Frontal cortex (tissue), 3 donors: ENCODE measurements at regions not wholly inside any gene's neighbourhood (a gene's known extent, or its start where the extent isn't known, plus 50 kb on each side); places are given as distances from the start of the nearest gene placed in this dataset.
"Not testable (repeated sequence)": the region's sequence is repeated elsewhere in the genome, so short reads cannot be mapped to it uniquely, and the experiment has no call there.

Experiments used
- DNase-seq, 2 donors: peaks; one replicate each; pipeline ENCODE4 v3.0.0; 2012; ENCODE audit warnings: low spot score in 2 of 2
- FAIRE-seq: peaks from 2 replicates; lab custom pipeline; 2012; peaks lifted over from hg19 to GRCh38; lab: Jason Lieb, UNC
- donor health status: control.
- donor health status: control.
- donor health status: control.

DNA sequence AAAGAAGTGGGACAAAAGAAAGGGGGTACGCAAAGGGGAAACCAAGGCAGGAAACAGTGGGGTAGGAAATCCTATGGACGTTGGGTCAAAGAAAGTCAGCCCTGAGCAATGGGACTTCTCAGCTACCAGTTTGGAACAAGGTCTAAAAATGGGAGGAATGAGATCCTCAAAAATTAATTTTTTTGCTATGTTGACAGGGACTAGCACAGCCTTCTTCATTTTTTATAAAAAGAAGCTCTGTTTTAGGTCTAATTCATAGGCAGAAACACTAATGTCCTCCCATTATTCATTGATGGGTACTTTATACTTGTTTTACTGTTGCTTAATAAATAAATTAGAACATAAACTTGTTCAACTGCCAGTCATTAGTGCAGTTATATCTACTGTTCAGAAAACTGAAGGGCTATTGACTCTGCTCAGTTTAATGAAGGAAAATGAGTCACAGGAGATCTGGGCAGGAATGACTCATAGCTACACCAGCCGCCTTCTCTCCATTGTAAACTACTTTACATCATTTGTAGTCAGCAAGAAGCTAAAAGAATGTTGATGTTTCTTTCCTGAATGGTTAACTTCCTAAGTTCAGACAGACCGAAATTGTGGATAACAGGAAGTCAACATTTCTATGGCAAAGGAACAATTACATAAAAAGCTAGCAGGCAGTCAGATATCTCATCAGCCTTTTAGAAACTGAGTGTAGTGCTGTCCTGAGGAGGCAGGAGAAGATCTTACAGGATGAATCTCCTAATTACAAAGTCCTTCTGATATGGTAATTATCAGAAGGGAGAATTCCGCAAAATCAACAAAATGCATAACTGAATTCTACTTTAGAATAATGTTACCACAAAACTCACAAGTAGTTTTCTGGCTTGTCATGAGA lies 356.4 kb upstream of the PKN2 start:
- FAIRE-seq (peak; percentile 23), DNase-seq (peak in 1 of 2 donors; percentile 21)

DNA sequence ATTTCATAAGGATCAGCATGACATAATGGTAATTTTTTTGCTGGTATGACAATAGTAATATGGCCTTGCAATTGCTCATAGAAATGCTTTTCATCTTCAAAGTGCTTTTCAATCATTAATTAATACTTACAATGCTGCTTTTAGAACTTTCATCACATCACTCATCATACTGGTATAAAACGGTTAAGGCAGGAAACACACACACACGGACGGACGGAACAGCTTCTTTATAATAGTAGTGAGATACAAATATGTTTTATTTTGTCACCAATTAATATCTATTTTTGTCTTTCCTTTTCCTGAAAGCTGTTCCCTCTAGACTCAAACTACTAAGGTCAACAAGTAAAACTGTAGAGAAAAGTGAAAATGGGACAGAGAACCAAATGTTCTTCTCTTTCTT lies 353.9 kb upstream of the PKN2 start:
- FAIRE-seq (no peak), DNase-seq (no peak)

DNA sequence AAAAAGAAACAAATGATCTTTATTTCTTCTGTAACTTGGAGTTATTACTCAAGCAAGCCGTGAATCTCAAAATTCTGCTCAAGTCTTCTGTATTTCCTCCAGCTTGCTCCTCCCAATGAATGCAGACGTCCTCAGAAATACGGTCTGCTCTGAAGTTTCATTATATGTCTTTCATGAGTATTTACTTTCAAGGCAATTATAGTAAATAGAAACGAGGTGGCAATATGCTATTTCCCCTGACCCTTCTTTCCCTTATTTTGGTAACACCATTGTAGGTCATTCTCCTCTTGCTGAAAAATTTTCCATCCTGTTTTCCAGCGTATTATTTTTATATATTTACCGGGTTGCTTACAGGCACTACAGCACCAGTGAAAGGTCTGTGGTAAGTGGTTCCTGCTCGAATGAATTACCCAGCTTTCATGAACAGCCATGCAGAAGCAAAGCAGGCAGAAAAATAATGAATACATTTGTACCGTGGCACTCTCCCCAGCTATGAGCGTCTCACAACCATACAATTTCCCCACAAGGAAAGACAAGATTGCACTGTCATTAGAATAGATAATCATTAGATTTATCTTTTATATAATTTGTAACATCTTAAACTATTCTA lies 350.9 kb upstream of the PKN2 start:
- FAIRE-seq (no peak), DNase-seq (no peak)

DNA sequence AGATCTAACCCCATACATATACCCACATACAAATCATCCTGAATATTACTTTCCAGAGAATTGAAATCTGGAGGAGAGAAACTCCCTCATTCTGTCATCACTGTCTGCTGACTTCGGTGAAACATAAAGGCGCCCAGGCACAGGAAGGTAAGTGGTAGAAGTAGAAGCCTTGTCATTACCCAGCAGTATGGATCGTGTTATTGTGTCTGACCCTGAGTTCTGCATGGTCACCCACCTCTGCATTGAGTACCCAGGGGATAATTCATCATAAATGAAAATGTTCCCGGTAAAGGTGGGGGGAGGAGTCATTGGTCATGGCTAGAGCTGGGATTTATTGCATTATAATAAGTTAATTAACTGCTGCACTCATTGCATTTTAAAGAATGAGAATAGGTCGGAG lies 342.6 kb upstream of the PKN2 start:
- DNase-seq (no peak), FAIRE-seq (no peak)

DNA sequence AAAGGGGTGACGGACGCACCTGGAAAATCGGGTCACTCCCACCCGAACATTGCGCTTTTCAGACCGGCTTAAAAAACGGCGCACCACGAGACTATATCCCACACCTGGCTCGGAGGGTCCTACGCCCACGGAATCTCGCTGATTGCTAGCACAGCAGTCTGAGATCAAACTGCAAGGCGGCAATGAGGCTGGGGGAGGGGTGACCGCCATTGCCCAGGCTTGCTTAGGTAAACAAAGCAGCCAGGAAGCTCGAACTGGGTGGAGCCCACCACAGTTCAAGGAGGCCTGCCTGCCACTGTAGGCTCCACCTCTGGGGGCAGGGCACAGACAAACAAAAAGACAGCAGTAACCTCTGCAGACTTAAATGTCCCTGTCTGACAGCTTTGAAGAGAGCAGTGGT lies 342.0 kb upstream of the PKN2 start:
- not testable (repeated sequence) for FAIRE-seq, DNase-seq

DNA sequence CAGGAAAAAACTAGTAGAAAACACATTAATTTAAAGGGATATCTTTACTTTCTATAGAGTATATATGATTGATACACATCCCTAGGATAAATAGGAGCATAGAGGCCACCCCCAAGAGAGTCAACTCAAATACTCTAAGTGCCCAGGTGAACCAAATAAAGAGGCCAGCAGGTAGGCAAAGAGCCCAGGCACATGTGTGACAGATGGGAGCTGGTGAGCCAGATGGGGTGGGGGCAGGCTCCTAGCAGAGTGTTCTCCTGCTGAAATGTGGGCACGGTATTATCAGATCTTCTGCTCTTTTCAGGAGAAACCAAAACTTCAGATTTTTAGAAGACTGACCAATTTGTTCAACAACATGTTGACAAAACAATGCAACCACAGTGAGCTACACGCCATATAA lies 333.4 kb upstream of the PKN2 start:
- no peak for FAIRE-seq
- DNase-seq, result no peak

DNA sequence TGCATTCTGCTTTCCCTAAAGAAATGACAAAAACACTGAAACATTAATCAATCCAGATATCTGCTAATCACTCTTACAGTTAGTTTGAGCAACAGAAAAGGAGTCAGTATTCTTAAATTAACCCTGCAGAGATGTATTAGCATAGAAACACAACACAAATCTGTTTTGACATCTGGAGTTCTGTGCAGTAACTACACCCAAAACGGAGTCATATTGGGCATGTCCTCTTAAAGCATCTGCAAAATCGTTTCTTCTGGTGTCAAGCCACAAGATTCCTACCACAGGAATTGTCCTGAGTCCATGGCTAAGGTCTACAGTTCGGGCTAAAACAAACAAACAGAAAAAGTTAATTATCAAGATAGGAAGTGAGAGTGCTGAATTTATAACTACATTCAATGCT lies 332.1 kb upstream of the PKN2 start:
- FAIRE-seq (no peak), DNase-seq (no peak)

DNA sequence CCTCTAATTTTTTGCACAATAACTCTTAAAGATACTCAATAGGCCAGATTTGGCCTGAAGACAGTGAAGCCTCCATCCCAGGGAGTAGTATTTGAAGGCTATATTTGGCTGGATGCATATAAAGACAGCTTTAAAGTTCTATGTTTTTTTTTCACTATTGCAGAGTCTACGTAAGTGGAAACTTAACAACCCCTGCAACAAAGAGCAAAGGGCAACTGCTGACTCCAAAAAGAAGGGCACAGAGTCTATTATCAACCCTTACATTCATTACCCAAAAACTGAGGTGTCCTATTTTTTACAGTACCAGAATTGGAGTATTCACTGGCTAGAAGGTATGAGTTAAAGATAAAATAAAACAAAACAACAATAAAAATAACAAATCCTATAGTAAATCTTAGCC lies 329.8 kb upstream of the PKN2 start:
- no peak for FAIRE-seq
- no peak for DNase-seq

DNA sequence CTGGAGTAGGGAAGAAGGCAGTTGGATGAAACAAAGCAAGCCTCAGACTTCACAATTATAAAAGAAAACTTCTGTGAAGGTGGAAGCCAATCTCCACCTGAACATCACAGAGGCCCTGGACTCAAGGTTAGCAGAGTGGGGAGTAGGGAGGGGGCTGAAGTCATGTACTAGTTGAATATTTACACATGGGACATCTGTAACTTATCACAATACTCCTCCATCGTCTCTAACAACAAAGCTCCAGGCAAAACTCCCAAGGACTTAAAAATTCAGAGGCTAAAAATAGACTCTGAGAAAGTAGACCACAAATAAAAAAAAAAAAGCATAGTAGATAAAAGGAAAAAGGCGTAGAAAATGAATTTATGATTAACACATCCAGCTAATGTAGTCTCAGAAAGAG lies 326.3 kb upstream of the PKN2 start:
- DNase-seq (no peak), FAIRE-seq (no peak)

DNA sequence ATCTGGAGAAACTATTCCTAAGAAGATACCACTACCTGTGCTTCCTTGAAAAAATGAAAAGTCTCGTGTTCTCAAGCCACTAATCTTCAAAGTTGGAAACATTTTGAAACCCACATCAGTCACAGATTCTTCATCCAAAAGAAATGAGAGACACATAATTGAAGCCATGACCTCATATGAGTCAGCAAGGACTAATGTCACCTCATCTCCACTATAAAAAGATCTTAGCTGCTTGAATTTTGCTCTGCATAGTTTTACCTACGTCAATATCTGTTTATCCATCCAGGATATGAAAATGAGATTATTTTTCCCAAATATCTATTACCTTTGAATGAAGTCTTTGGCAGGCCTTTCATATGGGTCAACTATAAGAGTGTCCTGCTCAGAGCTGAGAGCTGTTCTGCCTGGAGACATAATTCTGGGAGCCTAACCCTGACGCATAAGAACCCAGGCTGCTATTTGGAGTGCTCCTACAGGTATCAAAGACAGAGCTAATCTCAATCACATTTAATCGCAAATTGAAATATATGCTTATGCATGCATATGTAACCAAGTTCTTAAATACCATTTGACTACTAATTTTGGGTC lies 312.5 kb upstream of the PKN2 start:
- no peak for DNase-seq
- FAIRE-seq, result no peak

DNA sequence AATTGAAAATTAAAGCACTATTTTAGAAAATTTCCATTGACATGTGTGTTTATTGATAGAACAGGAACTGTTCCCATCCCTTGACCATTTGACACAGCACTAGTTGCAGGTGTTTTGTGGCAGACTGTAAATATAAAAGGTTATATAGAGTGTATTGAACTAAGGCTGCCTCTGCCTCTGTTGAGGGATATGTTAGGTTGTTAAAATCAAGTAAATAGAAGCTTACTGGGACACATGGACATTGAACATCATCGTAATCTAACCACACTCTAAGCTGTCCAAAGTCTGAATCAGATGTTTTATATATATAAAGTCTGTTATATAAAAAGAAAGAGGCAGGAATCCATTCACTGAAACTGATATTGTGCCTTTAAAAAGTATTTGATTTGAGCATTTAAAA lies 308.1 kb upstream of the PKN2 start:
- no peak for FAIRE-seq
- DNase-seq, result no peak

DNA sequence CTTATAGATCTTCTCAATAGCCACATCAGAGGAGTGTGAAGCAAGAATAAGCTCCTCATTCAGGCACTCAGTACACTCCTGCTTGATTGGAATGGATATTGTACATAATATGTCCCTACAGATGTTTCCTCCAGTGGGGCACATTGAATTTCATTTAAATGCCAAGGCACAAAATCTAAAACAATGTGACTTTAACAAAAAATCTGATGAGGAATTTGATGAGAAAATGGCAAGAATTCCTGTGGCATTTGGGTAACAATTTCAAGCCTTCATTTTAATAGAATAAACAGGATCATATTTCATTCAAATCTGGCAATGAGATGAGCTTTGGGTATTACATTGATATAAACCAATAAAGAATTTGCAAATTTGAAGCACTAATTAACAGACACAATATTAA lies 307.7 kb upstream of the PKN2 start:
- FAIRE-seq (no peak), DNase-seq (no peak)

DNA sequence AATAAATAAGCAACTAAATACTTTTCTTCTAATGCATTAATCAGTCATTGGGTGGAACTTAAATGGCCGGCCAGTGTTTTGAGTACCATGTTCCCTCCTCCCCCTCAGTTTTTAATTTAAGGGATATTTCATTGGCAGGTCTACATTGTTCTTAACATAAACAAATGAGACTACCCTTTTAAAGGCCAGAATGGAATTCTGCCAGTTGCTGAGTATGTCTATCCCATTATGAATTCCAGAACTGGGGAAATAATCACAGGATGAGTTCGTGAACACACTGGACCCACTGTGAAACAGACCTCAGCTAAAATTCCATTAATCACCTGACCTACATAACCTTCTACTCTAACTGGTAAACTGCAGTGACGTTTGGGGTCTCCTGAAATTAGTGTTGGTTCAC lies 305.5 kb upstream of the PKN2 start:
- no peak for DNase-seq
- no peak for FAIRE-seq

DNA sequence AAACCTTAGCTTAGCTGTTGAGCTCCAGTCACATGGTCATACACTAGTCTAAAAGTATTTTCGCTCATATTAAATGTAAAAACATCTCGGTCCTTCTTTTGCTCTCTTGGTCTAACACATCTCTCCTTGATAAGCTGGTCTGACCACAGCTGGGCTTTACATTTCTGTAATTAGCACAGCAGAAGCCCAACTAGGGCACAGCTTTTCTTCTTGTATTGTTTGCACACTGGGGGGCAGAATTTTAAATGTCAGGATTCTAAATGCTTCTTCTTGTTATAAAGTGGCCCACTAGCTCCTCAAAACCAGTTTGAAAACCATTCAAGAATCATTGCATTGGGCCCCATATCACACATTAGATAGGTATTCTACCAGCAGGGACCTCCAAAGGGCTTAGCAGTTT lies 289.1 kb upstream of the PKN2 start:
- DNase-seq, result no peak
- no peak for FAIRE-seq

DNA sequence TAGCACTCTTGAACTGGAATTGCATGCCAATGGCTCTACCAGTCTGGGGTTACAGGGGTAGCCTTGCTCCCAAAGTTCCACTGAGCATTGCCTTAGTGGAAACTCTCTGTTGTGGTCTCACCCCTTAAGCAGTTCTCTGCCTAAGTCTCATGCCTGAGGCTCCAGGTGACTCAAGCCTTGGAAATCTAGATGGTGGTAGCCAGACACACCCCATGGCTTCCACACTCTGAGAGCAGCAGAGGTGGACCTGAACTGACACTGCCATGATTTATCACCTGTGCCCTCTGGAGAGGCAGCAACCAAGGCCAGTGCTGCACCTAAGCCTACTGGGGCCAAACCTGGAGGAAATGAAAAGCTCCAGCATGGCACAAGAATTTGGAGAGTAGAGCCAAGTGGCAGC lies 285.7 kb upstream of the PKN2 start:
- FAIRE-seq, result no peak
- no peak for DNase-seq

DNA sequence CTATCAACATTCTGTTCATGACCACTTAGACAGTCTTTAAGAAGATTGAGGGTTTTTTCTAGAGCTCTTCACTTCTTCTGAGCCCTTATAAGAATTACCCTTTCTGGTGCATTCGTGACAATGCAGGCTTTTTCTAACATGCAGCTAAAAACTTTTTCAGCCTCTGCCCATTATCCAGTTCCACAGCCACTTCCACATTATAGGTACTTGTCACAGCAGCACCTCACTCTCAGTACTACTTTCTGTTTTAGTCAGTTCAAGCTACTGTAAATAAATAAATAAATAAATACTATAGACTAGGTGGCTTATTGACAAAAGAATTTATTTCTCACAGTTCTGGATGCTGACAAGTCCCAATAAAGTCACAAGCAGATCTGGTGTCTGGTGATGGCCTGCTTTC lies 284.4 kb upstream of the PKN2 start:
- FAIRE-seq (no peak), DNase-seq (no peak)

DNA sequence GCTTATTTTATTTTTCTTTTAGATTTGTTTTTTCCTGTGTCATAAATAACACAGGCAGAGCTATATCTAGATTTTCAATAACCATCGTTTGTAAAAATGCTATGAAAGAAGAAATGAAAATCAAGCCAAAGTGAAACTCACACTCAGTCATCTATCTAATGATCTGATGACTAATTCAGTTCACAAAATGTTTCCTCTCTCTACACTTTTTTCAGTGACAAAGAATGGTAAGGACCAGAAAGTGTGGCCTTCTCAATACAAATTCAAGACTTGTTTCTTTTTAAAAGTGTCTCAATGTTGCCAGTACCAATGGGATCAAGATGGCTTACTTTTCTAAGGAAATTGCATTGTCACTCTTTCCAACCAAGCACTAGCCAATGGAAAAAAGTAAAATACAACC lies 282.8 kb upstream of the PKN2 start:
- FAIRE-seq, result no peak
- no peak for DNase-seq

DNA sequence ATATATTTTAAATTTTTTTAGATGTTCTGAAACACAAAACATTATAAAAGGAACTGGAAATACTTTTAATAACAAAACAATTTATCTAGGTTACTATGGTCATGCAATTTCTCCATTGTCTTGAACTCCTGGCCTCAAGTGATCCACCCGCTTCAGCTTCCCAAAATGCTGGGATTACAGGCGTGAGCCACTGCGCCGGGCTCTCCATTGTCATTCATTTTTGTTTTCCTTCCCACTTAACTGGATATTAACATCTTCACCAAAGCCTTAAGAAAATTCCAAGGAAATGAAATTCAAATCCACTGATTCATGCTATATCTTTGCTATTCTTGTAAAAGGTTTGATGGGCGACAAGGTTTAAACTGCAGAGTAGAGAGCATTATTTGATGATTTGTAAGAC lies 279.5 kb upstream of the PKN2 start:
- no peak for DNase-seq
- no peak for FAIRE-seq

DNA sequence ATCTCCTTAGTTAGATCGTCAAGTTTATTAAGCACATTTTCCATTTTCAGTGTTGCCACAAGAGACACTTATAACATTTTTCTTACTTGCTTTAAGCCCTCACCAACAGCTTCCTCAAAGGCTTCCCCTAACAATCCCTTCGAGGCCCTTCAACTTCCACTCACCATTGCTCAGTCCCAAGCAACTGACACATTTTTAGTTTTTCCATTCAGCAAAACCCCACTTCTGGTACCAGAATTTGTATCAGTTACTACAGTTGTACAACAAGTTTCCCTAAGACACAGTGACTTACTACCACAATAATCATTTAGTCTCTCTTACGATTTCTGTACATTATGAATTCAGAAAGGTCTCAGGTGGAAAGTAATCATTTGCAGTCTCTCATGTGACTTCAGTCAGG lies 276.8 kb upstream of the PKN2 start:
- FAIRE-seq (no peak), DNase-seq (no peak)

DNA sequence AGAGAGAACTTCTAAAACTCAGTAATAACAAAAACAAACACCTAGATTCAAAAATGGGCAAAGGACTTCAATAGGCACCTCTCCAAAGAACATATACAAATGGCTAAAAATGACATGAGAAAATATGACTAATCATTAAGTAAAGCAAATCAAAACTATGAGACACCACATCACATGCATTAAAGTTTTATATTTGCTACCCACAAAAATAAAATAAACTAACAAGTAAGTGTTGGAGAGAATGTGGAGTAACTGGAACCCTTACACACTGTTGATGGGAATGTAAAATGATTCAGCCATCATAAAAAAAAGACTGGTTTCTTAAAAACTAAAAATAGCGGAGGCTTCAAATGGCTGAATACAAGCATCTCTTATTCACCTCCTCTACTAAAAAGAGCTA lies 262.1 kb upstream of the PKN2 start:
- no peak for FAIRE-seq
- DNase-seq, result no peak

DNA sequence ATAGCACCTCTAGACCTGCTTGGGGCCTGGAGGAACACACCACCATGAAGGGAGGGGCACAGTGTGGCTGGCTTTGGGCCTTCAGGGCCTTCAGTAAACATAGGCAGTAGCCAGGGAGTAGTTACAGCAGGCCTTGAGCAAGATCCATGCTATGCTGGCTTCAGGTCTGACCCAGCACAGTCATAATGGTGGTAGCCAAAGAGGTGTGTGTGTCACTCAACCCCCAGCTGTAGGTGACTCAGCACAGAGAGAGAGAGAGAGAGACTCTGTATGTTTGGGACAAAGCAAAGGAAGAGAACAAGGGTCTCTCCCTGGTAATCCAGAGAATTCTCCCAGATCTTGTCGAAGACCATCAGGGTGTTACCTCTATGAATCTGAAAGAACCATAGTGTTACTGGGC lies 250.5 kb upstream of the PKN2 start:
- FAIRE-seq (no peak), DNase-seq (no peak)

DNA sequence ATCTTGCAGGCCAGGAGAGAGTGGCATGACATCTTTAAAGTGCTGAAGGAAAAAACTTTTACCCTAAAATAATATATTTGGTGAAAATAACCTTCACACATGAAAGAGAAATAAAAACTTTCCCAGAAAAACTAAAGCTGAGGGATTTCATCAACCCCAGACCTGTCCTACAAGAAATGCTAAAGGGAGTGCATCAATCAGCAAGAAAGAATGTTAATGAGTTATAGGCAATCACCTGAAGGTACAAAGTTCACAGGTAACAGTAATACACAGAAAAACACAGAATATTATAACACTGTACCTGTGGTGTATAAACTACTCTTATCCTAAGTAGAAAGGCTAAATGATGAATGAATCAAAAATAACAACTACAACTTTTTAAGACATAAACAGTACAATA lies 249.2 kb upstream of the PKN2 start:
- FAIRE-seq (no peak), DNase-seq (no peak)
